Fibroblast of pulmonary artery (primary cell): ENCODE measurements at regions not wholly inside any gene's neighbourhood (a gene's known extent, or its start where the extent isn't known, plus 50 kb on each side); places are given as distances from the start of the nearest gene placed in this dataset.

Experiments used
- DNase-seq: peaks from one replicate; pipeline ENCODE4 v3.0.0-alpha.2; 2010; ENCODE audit warnings: low read depth
- H3K4me3 ChIP-seq: replicated peaks from 2 replicates; pipeline ENCODE4 v1.5.1; 2011; ENCODE audit warnings: low read depth, mild to moderate bottlenecking, control low read depth, low read length, moderate library complexity
- CTCF ChIP-seq: IDR thresholded peaks from 2 replicates; pipeline ENCODE4 v1.5.1; 2011; ENCODE audit warnings: mild to moderate bottlenecking, control low read depth, low read length, inconsistent platforms; ENCODE audit errors: missing control alignments

GRCh38 chr12:82225871-82226270 lies 132.3 kb downstream of the CCDC59 start:
- no peak overlapping the region for H3K4me3 ChIP-seq
- DNase-seq = no peak
- no peak for TF ChIP-seq CTCF

GRCh38 chr12:82223426-82223825 lies 134.8 kb downstream of the CCDC59 start:
- no peak overlapping the region for H3K4me3 ChIP-seq
- no peak for DNase-seq
- TF ChIP-seq CTCF = no peak

GRCh38 chr12:82216475-82216874 lies 141.7 kb downstream of the CCDC59 start:
- no peak for DNase-seq
- H3K4me3 ChIP-seq = no peak overlapping the region
- TF ChIP-seq CTCF = no peak

- DNase-seq = no peak
- TF ChIP-seq CTCF = no peak
These were observed 144.4 kb downstream of the CCDC59 start for GRCh38 chr12:82213761-82214160.

GRCh38 chr12:82210882-82211281 lies 147.3 kb downstream of the CCDC59 start:
- no peak overlapping the region for H3K4me3 ChIP-seq
- no peak for DNase-seq
- TF ChIP-seq CTCF = no peak

More at GRCh38 chr12:82213761-82214160, 144.4 kb downstream of the CCDC59 start:
- no peak overlapping the region for H3K4me3 ChIP-seq

GRCh38 chr12:82209533-82209932 lies 148.7 kb downstream of the CCDC59 start:
- no peak for DNase-seq
- TF ChIP-seq CTCF = no peak
- no peak overlapping the region for H3K4me3 ChIP-seq

GRCh38 chr12:82207556-82207955 lies 150.6 kb downstream of the CCDC59 start:
- no peak for DNase-seq
- TF ChIP-seq CTCF = no peak
- H3K4me3 ChIP-seq = no peak overlapping the region
